OCI-LY7 (cell line): ENCODE measurements at regions not wholly inside any gene's neighbourhood (a gene's known extent, or its start where the extent isn't known, plus 50 kb on each side); places are given as distances from the start of the nearest gene placed in this dataset.

ENCODE experiments used
- BruUV-seq: library from RNA; stranded (reverse); fragments of 400-500 nt; replicated peaks from 2 replicates; lab custom pipeline; 2021; lab: Mats Ljungman, UMichigan
- CTCF ChIA-PET: fragments of 300-600 bp; sonication (Branson Sonifier 250); formaldehyde crosslinking; loops from one replicate; lab custom pipeline; 2022; ENCODE audit warnings: antibody characterized with exemption; ENCODE audit not compliant: unreplicated experiment; lab: Charles Lee
- POLR2A ChIA-PET: fragments of 300-600 bp; sonication (Branson Sonifier 250); formaldehyde crosslinking; loops from one replicate; lab custom pipeline; 2022; ENCODE audit warnings: antibody characterized with exemption; lab: Charles Lee
- DNase-seq: peaks from one replicate; pipeline ENCODE4 v3.0.0-alpha.2; 2015; ENCODE audit warnings: low spot score
- H2AFZ ChIP-seq: fragments of 200-600 bp; sonication (generic), shearing (Covaris generic); 2 replicates; pipeline ENCODE4 v1.6.1; 2014; ENCODE audit warnings: mild to moderate bottlenecking, antibody characterized with exemption, low read length, moderate library complexity
- H3K27ac ChIP-seq: fragments of 200-600 bp; sonication (generic); 2 replicates; pipeline ENCODE4 v1.5.1; 2014; ENCODE audit warnings: mixed run types, low read depth, mild to moderate bottlenecking, moderate library complexity, low read length, inconsistent platforms; ENCODE audit not compliant: poor library complexity, severe bottlenecking
- H3K36me3 ChIP-seq: fragments of 200-600 bp; sonication (generic); 2 replicates; pipeline ENCODE4 v1.6.1; 2014; ENCODE audit warnings: mild to moderate bottlenecking, antibody characterized with exemption, low read length, moderate library complexity, mixed read lengths; ENCODE audit not compliant: insufficient read depth
- H3K4me1 ChIP-seq: fragments of 200-600 bp; sonication (generic); 2 replicates; pipeline ENCODE4 v1.5.1; 2014; ENCODE audit warnings: mild to moderate bottlenecking, low read length; ENCODE audit not compliant: insufficient read depth, poor library complexity, severe bottlenecking
- H3K4me2 ChIP-seq: fragments of 200-600 bp; sonication (generic); 2 replicates; pipeline ENCODE4 v1.6.1; 2014; ENCODE audit warnings: mild to moderate bottlenecking, low read length
- H3K4me3 ChIP-seq: fragments of 200-600 bp; sonication (generic); 2 replicates; pipeline ENCODE4 v1.5.1; 2014; ENCODE audit warnings: mild to moderate bottlenecking, low read depth, low read length; ENCODE audit not compliant: poor library complexity, severe bottlenecking
- H3K79me2 ChIP-seq: fragments of 200-600 bp; sonication (generic); 2 replicates; pipeline ENCODE4 v1.6.1; 2016; ENCODE audit warnings: low read depth, mild to moderate bottlenecking, low read length, moderate library complexity, mixed read lengths; ENCODE audit not compliant: insufficient read depth
- H3K9me2 ChIP-seq: fragments of 200-600 bp; sonication (generic); 2 replicates; pipeline ENCODE4 v1.6.1; 2016; ENCODE audit warnings: mild to moderate bottlenecking, low read length, mixed read lengths; ENCODE audit not compliant: insufficient read depth
- H3K9me3 ChIP-seq: fragments of 200-600 bp; sonication (generic); 2 replicates; pipeline ENCODE4 v1.6.1; 2014; ENCODE audit warnings: mild to moderate bottlenecking, mixed run types, low read length, mixed read lengths
- H4K20me1 ChIP-seq: fragments of 200-600 bp; sonication (generic); 2 replicates; pipeline ENCODE4 v1.6.1; 2014; ENCODE audit warnings: mild to moderate bottlenecking, antibody characterized with exemption, low read length, moderate library complexity, mixed read lengths; ENCODE audit not compliant: insufficient read depth
- CTCF ChIP-seq: fragments of 200-600 bp; sonication (generic); conservative IDR thresholded peaks from 2 replicates; pipeline ENCODE4 v1.5.1; 2014; ENCODE audit warnings: mild to moderate bottlenecking, antibody characterized with exemption, low read length, moderate library complexity, mixed read lengths
- EZH2phosphoT487 ChIP-seq: fragments of 200-600 bp; sonication (generic); IDR thresholded peaks from 2 replicates; pipeline ENCODE4 v1.6.1; 2018; ENCODE audit warnings: low read depth, borderline replicate concordance, mild to moderate bottlenecking, mixed run types, antibody characterized with exemption, low read length, moderate library complexity, mixed read lengths
- intact Hi-C: fragments of 100-400 bp; cut with micrococcal nuclease; formaldehyde crosslinking; loops from one replicate; pipeline ENCODE4 v1.10.0; 2022; ENCODE audit not compliant: unreplicated experiment

- no peak for DNase-seq
- BruUV-seq = no TSS peak
- intact Hi-C loops = no loop called here
- no peak overlapping the region for H3K4me3 ChIP-seq
- no peak for TF ChIP-seq EZH2phosphoT487
- no peak for TF ChIP-seq CTCF
- H3K9me3 ChIP-seq = no peaks in the 10 kb centered on the region
- no peak overlapping the region for H3K4me2 ChIP-seq
- no peaks in the 10 kb centered on the region for H3K36me3 ChIP-seq
- no peaks in the 10 kb centered on the region for H3K4me1 ChIP-seq
- H4K20me1 ChIP-seq = no peaks in the 10 kb centered on the region
- no peaks in the 10 kb centered on the region for H3K9me2 ChIP-seq
- CTCF ChIA-PET = no interaction called here
- no peak overlapping the region for H3K27ac ChIP-seq
- no peaks in the 10 kb centered on the region for H3K79me2 ChIP-seq
- no peak overlapping the region for H2AFZ ChIP-seq
- POLR2A ChIA-PET = no interaction called here
Measured at GRCh38 chr4:189088780-189089179, 851.9 kb upstream of the FRG1 start.

- H4K20me1 ChIP-seq = no peaks in the 10 kb centered on the region
- ChIA-PET POLR2A (interaction anchor here (0.5 to 1.1 kb wide), 4 partner anchors 9 to 57 kb away, joined by 3 to 5 read pairs (median 3); no protein-coding TSS in a partner anchor), CTCF (no interaction called here)
- no peak overlapping the region for H3K27ac ChIP-seq
- H3K9me3 ChIP-seq = no peaks in the 10 kb centered on the region
- intact Hi-C loops = no loop called here
- no peaks in the 10 kb centered on the region for H3K79me2 ChIP-seq
- no peak for DNase-seq
- H3K4me3 ChIP-seq = no peak overlapping the region
- H3K4me2 ChIP-seq = no peak overlapping the region
- H3K4me1 ChIP-seq = no peaks in the 10 kb centered on the region
- no peaks in the 10 kb centered on the region for H3K9me2 ChIP-seq
- no peak overlapping the region for H2AFZ ChIP-seq
- TF ChIP-seq CTCF (0 out of 2 replicates have a peak, but pooled peaks have one; percentile 22), EZH2phosphoT487 (no peak)
- no TSS peak for BruUV-seq
- H3K36me3 ChIP-seq = no peaks in the 10 kb centered on the region
Measured at GRCh38 chr4:189090174-189090814, 850.4 kb upstream of the FRG1 start.

GRCh38 chr4:189092581-189092980, 848.1 kb upstream of the FRG1 start:
- no peaks in the 10 kb centered on the region for H3K4me1 ChIP-seq
- no peaks in the 10 kb centered on the region for H4K20me1 ChIP-seq
- H3K27ac ChIP-seq = no peak overlapping the region
- peak; percentile 12 for DNase-seq
- no peaks in the 10 kb centered on the region for H3K36me3 ChIP-seq
- ChIA-PET CTCF (no interaction called here), POLR2A (no interaction called here)
- no peaks in the 10 kb centered on the region for H3K79me2 ChIP-seq
- peak overlapping the region; percentile 26; the same call in 1 of the 2 replicates for H3K4me2 ChIP-seq
- no peaks in the 10 kb centered on the region for H3K9me2 ChIP-seq
- intact Hi-C loops = no loop called here
- peak overlapping the region; percentile 66; the same call in 1 of the 2 replicates for H2AFZ ChIP-seq
- no TSS peak for BruUV-seq
- H3K9me3 ChIP-seq = no peaks in the 10 kb centered on the region
- H3K4me3 ChIP-seq = peak overlapping the region; percentile 12
- TF ChIP-seq CTCF (no peak), EZH2phosphoT487 (no peak)
